IMR-90 (cell line): ENCODE measurements at regions not wholly inside any gene's neighbourhood (a gene's known extent, or its start where the extent isn't known, plus 50 kb on each side); places are given as distances from the start of the nearest gene placed in this dataset.

Experiments
- ATAC-seq: fragments of 200-7000 bp; cut with Tn5 transposase; 2 replicates; pipeline ENCODE4 v1.9.1; 2020; ENCODE audit warnings: low read depth, mild to moderate bottlenecking, moderate library complexity
- BruUV-seq: library from RNA; stranded (reverse); fragments of 400-500 nt; replicated peaks from 2 replicates; lab custom pipeline; 2021; lab: Mats Ljungman, UMichigan
- CTCF ChIA-PET: fragments of 300-600 bp; formaldehyde crosslinking; extraction: SDS; loops from one replicate; lab custom pipeline; 2021; ENCODE audit warnings: antibody characterized with exemption; lab: Yijun Ruan, JAX
- POLR2A ChIA-PET: fragments of 300-600 bp; sonication (Branson Sonifier 250); formaldehyde crosslinking; loops from one replicate; lab custom pipeline; 2022; ENCODE audit warnings: antibody characterized with exemption; ENCODE audit not compliant: unreplicated experiment; lab: Charles Lee
- DNase-seq: peaks from one replicate; pipeline ENCODE4 v3.0.0; 2013
- H2AFZ ChIP-seq: replicated peaks from 2 replicates; pipeline ENCODE3; 2013; ENCODE audit warnings: low read length, mild to moderate bottlenecking; ENCODE audit not compliant: poor library complexity
- H2AK5ac ChIP-seq: 2 replicates; pipeline ENCODE4 v1.6.1; 2013; ENCODE audit warnings: low read depth, low read length, inconsistent platforms
- H2AK9ac ChIP-seq: replicated peaks from 2 replicates; pipeline ENCODE3; 2013; ENCODE audit warnings: mild to moderate bottlenecking, low read depth, low read length, moderate library complexity; ENCODE audit not compliant: poor library complexity
- H2BK120ac ChIP-seq: 2 replicates; pipeline ENCODE4 v1.6.1; 2013; ENCODE audit warnings: low read depth, low read length, inconsistent platforms
- H2BK15ac ChIP-seq: 3 replicates; pipeline ENCODE4 v1.6.1; 2013; ENCODE audit warnings: low read depth, low read length, inconsistent platforms
- H2BK20ac ChIP-seq: 2 replicates; pipeline ENCODE4 v1.6.1; 2013; ENCODE audit warnings: low read depth, mild to moderate bottlenecking, inconsistent platforms, low read length, moderate library complexity
- H2BK5ac ChIP-seq: 2 replicates; pipeline ENCODE4 v1.6.1; 2013; ENCODE audit warnings: mild to moderate bottlenecking, low read depth, low read length, inconsistent platforms; ENCODE audit not compliant: poor library complexity, severe bottlenecking
- H3K14ac ChIP-seq: replicated peaks from 2 replicates; pipeline ENCODE4 v1.6.1; 2013; ENCODE audit warnings: low read depth, low read length, inconsistent platforms
- H3K18ac ChIP-seq: 2 replicates; pipeline ENCODE4 v1.6.1; 2013; ENCODE audit warnings: low read depth, low read length, control low read depth
- H3K23ac ChIP-seq: 2 replicates; pipeline ENCODE4 v1.6.1; 2013; ENCODE audit warnings: low read depth, low read length, inconsistent platforms
- H3K27ac ChIP-seq: 2 replicates; pipeline ENCODE4 v1.5.1; 2013; ENCODE audit warnings: mild to moderate bottlenecking, control low read depth, low read length; ENCODE audit not compliant: insufficient read depth
- H3K27me3 ChIP-seq: 2 replicates; pipeline ENCODE4 v1.6.1; 2013; ENCODE audit warnings: low read length; ENCODE audit not compliant: control insufficient read depth, insufficient read depth
- H3K36me3 ChIP-seq: 2 replicates; pipeline ENCODE4 v1.6.1; 2013; ENCODE audit warnings: low read length, mixed read lengths; ENCODE audit not compliant: control insufficient read depth, insufficient read depth
- H3K4ac ChIP-seq: 2 replicates; pipeline ENCODE4 v1.6.1; 2013; ENCODE audit warnings: low read depth, low read length, inconsistent platforms
- H3K4me1 ChIP-seq: 2 replicates; pipeline ENCODE4 v1.6.1; 2013; ENCODE audit warnings: low read length, mixed read lengths; ENCODE audit not compliant: control insufficient read depth, insufficient read depth
- H3K4me2 ChIP-seq: 2 replicates; pipeline ENCODE4 v1.6.1; 2013; ENCODE audit warnings: low read depth, mild to moderate bottlenecking, control low read depth, low read length, moderate library complexity
- H3K4me3 ChIP-seq: 2 replicates; pipeline ENCODE4 v1.5.1; 2013; ENCODE audit warnings: low read depth, mild to moderate bottlenecking, control low read depth, low read length, moderate library complexity; ENCODE audit not compliant: insufficient read depth
- H3K56ac ChIP-seq: 2 replicates; pipeline ENCODE4 v1.6.1; 2013; ENCODE audit warnings: low read length, inconsistent platforms; ENCODE audit not compliant: insufficient read depth; ENCODE audit errors: extremely low read depth
- H3K79me1 ChIP-seq, 2 experiments: 2 replicates each; pipeline ENCODE4 v1.6.1; 2013; ENCODE audit warnings: low read length in 2 of 2, inconsistent platforms in 1 of 2, low read depth in 1 of 2
- H3K9ac ChIP-seq: 2 replicates; pipeline ENCODE4 v1.6.1; 2013; ENCODE audit warnings: low read depth, low read length, control low read depth
- H3K9me1 ChIP-seq: 2 replicates; pipeline ENCODE4 v1.6.1; 2013; ENCODE audit warnings: low read length, inconsistent platforms; ENCODE audit not compliant: insufficient read depth
- H3K9me3 ChIP-seq: 2 replicates; pipeline ENCODE4 v1.6.1; 2013; ENCODE audit warnings: low read length; ENCODE audit not compliant: control insufficient read depth, insufficient read depth
- H4K20me1 ChIP-seq: 2 replicates; pipeline ENCODE4 v1.6.1; 2013; ENCODE audit warnings: low read length, inconsistent platforms; ENCODE audit not compliant: insufficient read depth
- H4K5ac ChIP-seq: 2 replicates; pipeline ENCODE4 v1.6.1; 2013; ENCODE audit warnings: mild to moderate bottlenecking, low read depth, low read length, control low read depth
- H4K8ac ChIP-seq, 2 experiments: 2 replicates each; pipeline ENCODE4 v1.6.1; 2013; ENCODE audit warnings: low read depth in 2 of 2, low read length in 2 of 2, control low read depth in 1 of 2, inconsistent platforms in 1 of 2
- H4K91ac ChIP-seq: 2 replicates; pipeline ENCODE4 v1.6.1; 2013; ENCODE audit warnings: low read depth, low read length, inconsistent platforms; ENCODE audit not compliant: insufficient read depth
- BHLHE40 ChIP-seq: fragments of 150-350 bp; IDR thresholded peaks from 2 replicates; pipeline ENCODE4 v1.6.1; 2016; ENCODE audit warnings: mild to moderate bottlenecking, low read depth, low read length
- CEBPB ChIP-seq: IDR thresholded peaks from 2 replicates; pipeline ENCODE4 v1.6.1; 2012; ENCODE audit warnings: low read depth, low read length, improper control_type of control experiment
- CHD1 ChIP-seq: IDR thresholded peaks from 2 replicates; pipeline ENCODE4 v1.6.1; 2012; ENCODE audit warnings: low read depth, low read length, improper control_type of control experiment
- ELK1 ChIP-seq: fragments of 150-350 bp; IDR thresholded peaks from 2 replicates; pipeline ENCODE4 v1.6.1; 2016; ENCODE audit warnings: low read depth, mild to moderate bottlenecking, low read length, moderate library complexity, borderline replicate concordance
- FOS ChIP-seq: fragments of 150-350 bp; IDR thresholded peaks from 2 replicates; pipeline ENCODE4 v1.6.1; 2016; ENCODE audit warnings: low read depth, low read length
- MAFK ChIP-seq: IDR thresholded peaks from 2 replicates; pipeline ENCODE4 v1.6.1; 2012; ENCODE audit warnings: low read depth, low read length, improper control_type of control experiment
- MAZ ChIP-seq: IDR thresholded peaks from 2 replicates; pipeline ENCODE4 v1.6.1; 2012; ENCODE audit warnings: low read depth, mild to moderate bottlenecking, low read length, improper control_type of control experiment, moderate library complexity, borderline replicate concordance
- MXI1 ChIP-seq: IDR thresholded peaks from 2 replicates; pipeline ENCODE4 v1.6.1; 2012; ENCODE audit warnings: low read depth, mild to moderate bottlenecking, low read length, moderate library complexity, borderline replicate concordance
- POLR2A ChIP-seq: IDR thresholded peaks from 2 replicates; pipeline ENCODE4 v1.6.1; 2012; ENCODE audit warnings: mild to moderate bottlenecking, low read depth, low read length
- RAD21 ChIP-seq: IDR thresholded peaks from 2 replicates; pipeline ENCODE4 v1.6.1; 2012; ENCODE audit warnings: low read length, improper control_type of control experiment
- RCOR1 ChIP-seq: IDR thresholded peaks from 2 replicates; pipeline ENCODE4 v1.6.1; 2012; ENCODE audit warnings: mild to moderate bottlenecking, low read length, improper control_type of control experiment; ENCODE audit not compliant: insufficient replicate concordance
- RFX5 ChIP-seq: IDR thresholded peaks from 2 replicates; pipeline ENCODE4 v1.8.0; 2012; ENCODE audit warnings: low read depth, mild to moderate bottlenecking, low read length, moderate library complexity
- SMC3 ChIP-seq: fragments of 150-350 bp; IDR thresholded peaks from 2 replicates; pipeline ENCODE4 v1.6.1; 2016; ENCODE audit warnings: low read depth, mild to moderate bottlenecking, antibody characterized with exemption, low read length, moderate library complexity
- USF2 ChIP-seq: fragments of 150-350 bp; IDR thresholded peaks from 2 replicates; pipeline ENCODE4 v1.6.1; 2017; ENCODE audit warnings: mild to moderate bottlenecking, antibody characterized with exemption, low read length, low read depth
- WGBS, 2 experiments: methylation state at CpG; one replicate each; pipeline versions ENCODE4 v1.1.5 to v1.1.7; 2013; ENCODE audit warnings: missing lambda C conversion rate in 2 of 2; ENCODE audit not compliant: insufficient read length in 1 of 2; ENCODE audit errors: extremely low coverage in 2 of 2; 5-methylcytosine and 5-hydroxymethylcytosine counted together
- dilution Hi-C: fragments of 300-500 bp; cut with HindIII; formaldehyde crosslinking; loops from one replicate; pipeline ENCODE4 v1.14.3; 2018; ENCODE audit warnings: low sequenced_read_pairs; ENCODE audit not compliant: unreplicated experiment
- in situ Hi-C: fragments of 300-500 bp; cut with MboI; formaldehyde crosslinking; loops from 3 replicates; pipeline ENCODE4 v1.14.3; 2019; ENCODE audit warnings: low sequenced_read_pairs, inconsistent platforms, mixed read lengths
- intact Hi-C: fragments of 100-400 bp; cut with micrococcal nuclease; formaldehyde crosslinking; loops from 2 replicates; pipeline ENCODE4 v1.10.0; 2022
- TF ChIP-seq, protein P1 (sequence below): conservative IDR thresholded peaks from 2 replicates; pipeline ENCODE4 v1.5.1; 2012; ENCODE audit warnings: mild to moderate bottlenecking, low read depth, low read length, improper control_type of control experiment

GRCh38 chr5:3026651-3027050 lies 275.2 kb upstream of the IRX2 start:
- Histone ChIP-seq H2AFZ (no peak overlapping the region), H3K9me3 (peaks cover 42% of the 10 kb centered on the region), H2AK9ac (no peak overlapping the region), H3K79me1 (no peaks in the 10 kb centered on the region), H2BK120ac (no peak overlapping the region), H4K20me1 (no peaks in the 10 kb centered on the region), H3K27ac (no peak overlapping the region), H3K36me3 (no peaks in the 10 kb centered on the region), H3K27me3 (no peaks in the 10 kb centered on the region), H2AK5ac (no peak overlapping the region), H3K18ac (no peak overlapping the region), H3K56ac (no peak overlapping the region), H2BK20ac (no peak overlapping the region), H3K23ac (no peak overlapping the region), H3K9ac (no peak overlapping the region), H4K8ac (no peak overlapping the region), H2BK5ac (no peak overlapping the region), H3K14ac (no peak overlapping the region), H2BK15ac (no peak overlapping the region), H3K4me2 (no peak overlapping the region), H3K4ac (no peak overlapping the region), H4K91ac (no peak overlapping the region), H3K4me3 (no peak overlapping the region), H4K5ac (no peak overlapping the region), H3K4me1 (no peaks in the 10 kb centered on the region), H3K9me1 (no peaks in the 10 kb centered on the region)
- ChIA-PET POLR2A (no interaction called here), CTCF (no interaction called here)
- TF ChIP-seq BHLHE40 (no peak), MAFK (no peak), SMC3 (no peak), FOS (no peak), RCOR1 (no peak), POLR2A (no peak), RAD21 (no peak), RFX5 (no peak), CHD1 (no peak), ELK1 (no peak), MAZ (no peak), USF2 (no peak), CEBPB (no peak), MXI1 (no peak)
- TF ChIP-seq, protein P1, sequence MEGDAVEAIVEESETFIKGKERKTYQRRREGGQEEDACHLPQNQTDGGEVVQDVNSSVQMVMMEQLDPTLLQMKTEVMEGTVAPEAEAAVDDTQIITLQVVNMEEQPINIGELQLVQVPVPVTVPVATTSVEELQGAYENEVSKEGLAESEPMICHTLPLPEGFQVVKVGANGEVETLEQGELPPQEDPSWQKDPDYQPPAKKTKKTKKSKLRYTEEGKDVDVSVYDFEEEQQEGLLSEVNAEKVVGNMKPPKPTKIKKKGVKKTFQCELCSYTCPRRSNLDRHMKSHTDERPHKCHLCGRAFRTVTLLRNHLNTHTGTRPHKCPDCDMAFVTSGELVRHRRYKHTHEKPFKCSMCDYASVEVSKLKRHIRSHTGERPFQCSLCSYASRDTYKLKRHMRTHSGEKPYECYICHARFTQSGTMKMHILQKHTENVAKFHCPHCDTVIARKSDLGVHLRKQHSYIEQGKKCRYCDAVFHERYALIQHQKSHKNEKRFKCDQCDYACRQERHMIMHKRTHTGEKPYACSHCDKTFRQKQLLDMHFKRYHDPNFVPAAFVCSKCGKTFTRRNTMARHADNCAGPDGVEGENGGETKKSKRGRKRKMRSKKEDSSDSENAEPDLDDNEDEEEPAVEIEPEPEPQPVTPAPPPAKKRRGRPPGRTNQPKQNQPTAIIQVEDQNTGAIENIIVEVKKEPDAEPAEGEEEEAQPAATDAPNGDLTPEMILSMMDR, result no peak
- DNase-seq (no peak), ATAC-seq (no peak)
- intact Hi-C loops, result no loop called here
- dilution Hi-C loops, result no loop called here
- in situ Hi-C loops, result no loop called here
- BruUV-seq, result no TSS peak
- no CpG with 5 or more reads among the region's 7 CpGs for WGBS, 2 experiments
